ENCODE measurements at regions not wholly inside any gene's neighbourhood (a gene's known extent, or its start where the extent isn't known, plus 50 kb on each side); places are given as distances from the start of the nearest gene placed in this dataset.

DNA sequence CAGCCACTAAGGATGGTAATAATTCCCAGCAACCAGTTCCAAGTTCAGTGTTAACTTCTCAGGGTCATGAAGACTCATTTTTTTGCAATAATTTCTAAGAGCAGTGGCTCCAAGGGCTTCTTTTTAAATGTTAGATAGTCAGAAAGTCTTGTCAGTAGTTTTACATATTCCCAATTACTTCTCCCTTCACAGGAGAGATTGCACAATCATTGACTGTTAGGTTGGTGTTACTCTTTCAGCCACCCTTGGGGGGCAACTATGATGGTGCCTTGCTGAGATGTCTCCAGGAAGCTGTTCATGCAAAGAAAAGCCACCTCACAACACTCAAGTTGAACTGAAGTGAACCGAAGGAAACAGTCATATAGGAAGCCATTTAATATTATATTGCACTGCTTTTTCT, 127.9 kb upstream of the DOCK10 start:
- TF ChIP-seq POLR2A (IDR thresholded peaks at IDR 0.05) = no peak
- TF ChIP-seq, protein P1, sequence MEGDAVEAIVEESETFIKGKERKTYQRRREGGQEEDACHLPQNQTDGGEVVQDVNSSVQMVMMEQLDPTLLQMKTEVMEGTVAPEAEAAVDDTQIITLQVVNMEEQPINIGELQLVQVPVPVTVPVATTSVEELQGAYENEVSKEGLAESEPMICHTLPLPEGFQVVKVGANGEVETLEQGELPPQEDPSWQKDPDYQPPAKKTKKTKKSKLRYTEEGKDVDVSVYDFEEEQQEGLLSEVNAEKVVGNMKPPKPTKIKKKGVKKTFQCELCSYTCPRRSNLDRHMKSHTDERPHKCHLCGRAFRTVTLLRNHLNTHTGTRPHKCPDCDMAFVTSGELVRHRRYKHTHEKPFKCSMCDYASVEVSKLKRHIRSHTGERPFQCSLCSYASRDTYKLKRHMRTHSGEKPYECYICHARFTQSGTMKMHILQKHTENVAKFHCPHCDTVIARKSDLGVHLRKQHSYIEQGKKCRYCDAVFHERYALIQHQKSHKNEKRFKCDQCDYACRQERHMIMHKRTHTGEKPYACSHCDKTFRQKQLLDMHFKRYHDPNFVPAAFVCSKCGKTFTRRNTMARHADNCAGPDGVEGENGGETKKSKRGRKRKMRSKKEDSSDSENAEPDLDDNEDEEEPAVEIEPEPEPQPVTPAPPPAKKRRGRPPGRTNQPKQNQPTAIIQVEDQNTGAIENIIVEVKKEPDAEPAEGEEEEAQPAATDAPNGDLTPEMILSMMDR (IDR thresholded peaks at IDR 0.05) = no peak
